GM21381 (cell line): ENCODE measurements at regions not wholly inside any gene's neighbourhood (a gene's known extent, or its start where the extent isn't known, plus 50 kb on each side); places are given as distances from the start of the nearest gene placed in this dataset.

Experiments
- ATAC-seq: cut with Tn5 transposase; IDR thresholded peaks from one replicate; pipeline ENCODE4 v1.9.1; 2021; ENCODE audit warnings: mild to moderate bottlenecking, moderate library complexity; ENCODE audit not compliant: unreplicated experiment

DNA sequence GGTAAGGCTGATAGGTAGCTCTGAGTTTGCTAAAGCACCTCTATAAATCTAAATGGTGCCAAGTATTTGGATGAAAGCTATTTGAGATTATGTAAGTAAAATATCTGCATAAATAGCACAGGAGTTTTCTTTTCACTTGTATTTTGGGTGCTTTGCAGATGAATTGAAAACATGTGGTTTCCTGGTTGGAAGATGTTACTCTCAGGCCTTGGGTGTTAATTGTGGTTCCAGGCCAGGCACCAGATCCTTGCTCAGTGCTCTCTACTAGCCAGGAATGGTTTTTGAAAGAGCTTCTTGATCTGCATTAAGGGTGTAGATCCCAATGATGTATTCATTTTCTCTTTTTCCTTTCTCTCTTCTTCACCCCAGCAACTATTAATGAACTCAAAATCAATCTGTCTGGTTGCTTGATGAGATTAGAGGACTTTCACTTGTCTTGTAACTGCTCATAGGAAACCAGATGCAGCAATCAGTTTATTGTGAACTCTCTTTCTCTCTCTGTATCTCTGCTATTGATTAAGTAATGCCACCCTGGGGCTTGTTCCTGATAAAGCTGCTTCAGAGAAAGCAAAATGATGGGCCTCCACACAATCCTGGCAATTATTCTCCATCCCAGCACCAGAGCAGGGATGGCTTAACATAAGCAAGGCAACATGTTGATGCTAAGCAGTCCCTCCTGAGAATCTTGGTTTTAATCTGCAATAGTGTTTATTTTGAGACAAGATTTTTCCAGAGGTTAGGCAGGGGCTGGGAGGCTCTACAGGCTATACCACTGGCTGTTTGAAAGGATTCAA lies 147.0 kb upstream of the NTM start:
- ATAC-seq, result no peak

DNA sequence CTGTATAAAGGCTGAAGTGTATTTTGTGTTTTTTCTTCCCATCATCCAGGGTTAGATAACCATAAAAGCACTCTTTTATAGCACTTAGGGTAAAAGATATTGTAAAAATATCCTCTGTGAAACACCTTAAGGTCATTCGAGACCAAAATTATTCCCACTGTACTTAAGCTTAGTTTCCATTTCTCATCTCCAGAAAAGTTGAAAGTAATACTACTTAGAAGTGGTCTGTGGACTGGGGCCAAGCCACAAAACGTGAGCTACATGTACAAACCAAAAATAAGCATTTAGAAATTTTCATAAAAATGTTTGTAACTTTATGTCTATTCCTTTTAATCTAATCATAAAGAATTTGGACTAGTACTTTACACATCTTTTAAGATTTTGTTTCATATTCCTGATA lies 142.0 kb upstream of the NTM start:
- no peak for ATAC-seq

GRCh38 chr11:131229221-131229620 lies 141.2 kb upstream of the NTM start:
- no peak for ATAC-seq

DNA sequence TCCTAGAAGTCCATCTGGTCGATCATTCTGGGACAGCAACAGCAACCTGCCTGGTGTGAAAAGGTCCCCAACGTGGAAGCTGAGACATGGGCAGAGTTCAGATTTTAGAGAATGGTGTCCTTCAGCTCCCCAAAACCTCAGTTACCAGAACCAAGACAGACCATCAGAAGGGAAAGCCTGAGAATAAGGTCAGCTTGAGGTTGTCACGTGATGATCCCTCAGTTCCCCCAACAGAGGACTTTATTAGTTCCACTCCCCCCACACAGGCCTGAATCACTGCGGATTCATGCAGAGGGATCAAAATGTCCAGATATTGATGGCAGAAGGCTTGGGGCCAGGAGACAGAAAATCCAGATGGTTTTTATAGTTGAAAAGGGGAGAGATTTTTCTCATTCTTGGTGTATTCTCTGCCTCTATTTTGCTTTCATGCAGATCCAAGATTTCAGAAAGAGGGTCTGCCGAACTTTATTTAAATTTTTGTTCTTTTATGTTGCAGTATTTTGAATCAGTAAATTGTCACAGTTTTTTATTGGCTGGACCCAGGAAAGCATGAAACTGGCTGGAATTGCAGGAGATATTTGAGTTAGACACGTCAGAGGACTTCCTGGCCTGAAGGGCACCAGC lies 139.0 kb upstream of the NTM start:
- ATAC-seq, result no peak

GRCh38 chr11:131232261-131232660 lies 138.2 kb upstream of the NTM start:
- no peak for ATAC-seq

DNA sequence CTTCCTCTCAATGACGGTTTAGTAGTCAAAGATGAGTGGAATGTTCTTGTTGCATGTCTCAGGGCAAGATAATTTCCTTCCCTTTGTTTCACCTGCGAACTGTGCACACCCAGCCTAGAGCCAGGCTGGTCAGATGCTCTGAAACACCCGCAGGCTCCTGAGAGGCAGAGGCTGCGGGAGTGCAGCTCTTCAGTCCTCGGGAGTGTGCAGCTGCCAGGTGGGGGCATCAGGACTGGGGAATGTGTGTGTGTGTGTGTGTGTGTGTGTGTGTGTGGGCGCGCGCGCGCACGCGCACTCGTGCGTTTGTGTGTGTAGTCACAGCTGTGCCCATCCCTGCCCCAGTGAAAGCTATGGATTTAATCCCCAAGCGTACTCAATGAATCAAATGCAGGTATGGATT lies 136.2 kb upstream of the NTM start:
- ATAC-seq, result no peak

DNA sequence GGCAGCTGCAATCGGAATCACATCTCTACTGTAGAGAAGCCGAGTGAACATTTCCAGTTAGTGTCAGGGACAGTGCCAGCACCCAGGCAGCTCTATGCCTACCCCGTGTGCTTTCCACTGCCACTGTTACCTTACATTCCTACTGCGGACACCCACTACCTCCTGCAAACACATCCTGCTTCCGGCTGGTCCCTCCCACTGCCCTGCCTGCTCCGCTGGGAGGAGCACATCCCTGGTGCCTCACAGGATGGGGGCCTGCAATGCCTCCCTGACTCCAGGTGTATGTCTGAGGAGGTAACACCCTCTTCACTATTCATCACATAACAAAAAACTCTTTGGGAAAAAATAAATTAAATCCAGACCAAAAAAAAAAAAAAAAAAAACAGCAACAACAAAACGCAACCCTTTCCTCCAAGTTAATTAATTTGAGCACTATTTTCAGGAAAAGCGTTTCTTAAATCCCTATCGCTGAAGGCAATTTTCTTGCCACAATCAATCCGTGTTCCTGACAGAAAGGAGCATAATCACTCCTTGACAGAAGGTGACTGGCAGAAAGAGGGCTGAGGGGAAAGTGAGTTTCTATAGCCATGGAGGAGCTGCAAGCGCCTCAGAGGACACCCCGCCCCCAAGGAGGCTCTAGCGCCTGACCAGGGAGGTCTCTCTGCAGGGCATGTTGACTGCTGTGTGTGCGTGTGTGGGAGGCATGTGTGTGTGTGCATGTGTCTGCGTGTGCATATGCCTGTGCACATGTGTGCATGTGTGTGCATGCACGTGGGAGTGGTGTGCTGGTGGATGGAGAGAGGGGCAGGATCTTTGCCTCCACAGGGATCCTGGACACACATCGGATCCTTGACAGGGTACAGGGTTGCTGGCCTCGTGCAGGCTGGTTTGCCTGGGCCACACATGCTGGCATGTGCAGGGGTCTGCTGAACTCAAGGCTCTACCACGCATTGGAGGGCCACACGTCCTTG lies 134.8 kb upstream of the NTM start:
- no peak for ATAC-seq

- ATAC-seq, result no peak
Measured at GRCh38 chr11:131240421-131240820, 130.0 kb upstream of the NTM start.

GRCh38 chr11:131242476-131243000 lies 127.9 kb upstream of the NTM start:
- ATAC-seq, result no peak

- ATAC-seq, result no peak
Measured at GRCh38 chr11:131246156-131246555, 124.3 kb upstream of the NTM start.

DNA sequence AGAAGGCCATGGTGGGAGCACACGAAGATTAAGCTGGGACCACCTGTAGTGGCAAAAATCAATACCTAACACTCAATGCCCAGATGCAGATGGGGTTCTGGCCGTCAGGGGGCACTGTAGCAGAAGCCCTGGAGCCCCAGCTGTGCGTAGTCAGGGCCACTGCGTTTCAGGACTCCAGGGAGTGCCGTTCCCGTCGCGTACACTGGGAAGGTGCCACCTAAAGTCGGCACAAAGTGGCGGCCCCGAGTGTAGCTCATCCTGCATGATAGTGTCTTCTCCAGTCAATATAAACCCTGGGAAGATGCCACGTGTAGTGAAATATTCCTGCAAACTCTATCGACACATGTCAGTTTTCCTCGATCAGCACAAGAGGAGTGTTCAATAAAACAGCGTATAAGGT lies 123.8 kb upstream of the NTM start:
- no peak for ATAC-seq

DNA sequence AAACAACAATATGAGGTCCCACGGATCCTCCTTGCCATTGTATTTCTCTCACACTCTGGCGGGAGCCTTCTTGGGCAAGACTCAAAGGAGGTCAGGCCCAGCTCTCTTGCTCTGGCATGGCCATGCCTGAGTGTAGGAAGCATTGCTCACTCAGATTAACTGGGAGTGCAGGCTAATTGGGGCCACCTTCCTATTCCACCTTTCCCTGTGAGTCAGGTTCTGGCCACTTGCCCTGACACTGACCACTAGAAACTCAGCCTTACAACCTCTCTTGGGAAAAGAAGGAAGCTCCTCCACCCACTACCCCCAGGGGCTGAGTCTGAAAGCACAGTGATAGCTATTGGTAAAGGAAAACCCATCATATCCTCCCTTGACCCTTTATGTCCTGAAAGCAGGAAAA lies 121.8 kb upstream of the NTM start:
- no peak for ATAC-seq

GRCh38 chr11:131253142-131253655 lies 117.2 kb upstream of the NTM start:
- ATAC-seq, result no peak

DNA sequence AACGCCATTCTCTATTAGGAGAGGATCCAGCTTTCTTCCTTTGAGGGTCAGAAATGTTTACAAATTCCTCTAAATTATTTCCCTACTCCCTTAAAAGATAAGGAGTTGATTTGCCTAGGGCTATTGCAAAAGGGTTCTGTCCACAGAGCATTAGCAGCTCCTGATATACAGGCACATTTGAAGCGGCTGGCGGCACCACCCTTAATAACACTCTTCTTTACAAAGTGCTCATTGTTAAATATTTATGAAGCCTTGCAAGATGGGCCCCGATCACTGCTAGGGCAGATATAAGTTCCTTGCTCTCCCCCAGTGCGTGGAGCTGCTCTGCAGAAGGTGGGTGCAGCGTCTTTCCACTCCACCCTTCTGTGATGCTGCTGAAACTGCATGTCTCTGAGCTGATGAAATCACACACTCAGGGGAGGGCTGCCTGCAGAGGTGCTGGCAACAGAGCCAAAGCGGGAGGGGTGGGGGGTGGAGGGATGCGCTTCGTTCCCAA lies 116.7 kb upstream of the NTM start:
- no peak for ATAC-seq

- ATAC-seq, result no peak
Measured at GRCh38 chr11:131254254-131254653, 116.2 kb upstream of the NTM start.

DNA sequence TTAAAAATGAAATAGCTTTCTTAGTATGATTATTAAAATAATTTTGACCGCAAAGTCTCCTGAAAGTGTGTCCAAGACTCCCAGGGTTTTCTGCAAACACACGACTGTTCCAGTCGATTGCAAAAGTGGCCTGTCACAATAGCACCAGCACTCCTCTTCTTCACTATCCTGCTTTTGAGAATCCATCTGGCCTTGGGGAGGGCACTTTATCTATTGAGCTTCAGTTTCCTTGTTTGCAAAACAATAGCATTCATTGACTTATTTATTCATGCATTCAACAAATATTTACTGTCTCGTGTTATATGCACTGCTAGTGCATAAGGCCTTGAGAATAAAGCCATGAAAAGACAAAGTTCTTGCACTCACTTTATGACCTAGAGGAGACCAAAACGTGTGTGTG lies 96.2 kb upstream of the NTM start:
- ATAC-seq, result no peak

DNA sequence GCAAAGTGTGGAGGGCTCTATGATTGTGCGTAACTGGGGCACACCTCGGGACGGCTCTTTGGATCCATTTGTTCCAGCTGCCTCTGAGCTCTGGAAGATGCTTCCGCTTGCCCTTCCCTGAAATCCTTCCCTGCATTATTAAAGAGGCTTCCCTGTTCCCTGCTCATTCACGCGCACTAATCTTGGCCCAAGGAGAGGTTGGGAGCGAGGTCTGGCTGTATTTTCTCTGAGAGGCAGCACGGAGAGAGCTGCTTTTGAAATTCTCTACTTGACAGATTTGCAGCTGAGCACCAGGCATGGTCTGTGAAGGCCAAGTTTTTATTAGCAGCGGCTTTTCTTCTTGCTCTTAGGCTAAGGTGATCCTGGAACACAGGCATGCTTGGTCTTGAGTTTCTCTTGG lies 94.8 kb upstream of the NTM start:
- no peak for ATAC-seq

- ATAC-seq, result no peak
Measured at GRCh38 chr11:131278472-131278871, 91.9 kb upstream of the NTM start.

DNA sequence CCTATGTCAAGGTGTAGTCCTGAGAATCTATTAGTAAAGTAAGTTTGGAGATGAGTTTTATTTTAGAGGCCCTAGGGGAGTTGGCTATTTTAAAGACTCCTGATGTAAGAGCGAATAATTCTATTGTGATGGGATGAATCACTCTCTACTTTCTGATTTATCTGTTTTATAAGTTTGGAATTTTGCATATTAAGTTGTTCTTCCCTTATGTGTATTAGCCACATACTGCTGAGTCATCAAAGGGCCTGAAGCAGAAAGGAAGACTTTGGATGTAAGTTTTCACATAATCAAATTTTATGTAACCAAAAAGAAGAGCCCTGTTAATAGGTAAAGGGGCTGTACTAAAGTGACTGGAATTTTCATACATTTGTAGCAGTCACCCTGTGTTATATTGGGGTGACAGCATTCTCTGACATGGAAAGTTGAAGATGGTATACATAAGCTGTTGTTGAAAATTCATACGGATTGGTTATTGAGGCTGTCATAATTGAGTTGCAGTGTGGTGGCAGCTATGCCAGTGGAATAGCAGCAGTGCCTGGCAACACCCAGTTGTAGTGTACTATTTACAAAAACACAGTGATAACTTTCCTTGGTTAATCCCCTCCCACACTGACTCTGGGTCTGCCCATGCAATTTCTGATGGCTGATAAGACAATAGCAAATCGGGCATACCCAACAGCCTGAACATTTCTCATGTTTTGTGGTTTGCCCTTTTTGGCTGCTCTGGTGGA lies 90.6 kb upstream of the NTM start:
- no peak for ATAC-seq

GRCh38 chr11:131281316-131281715 lies 89.1 kb upstream of the NTM start:
- ATAC-seq, result no peak
